ENCODE measurements at regions not wholly inside any gene's neighbourhood (a gene's known extent, or its start where the extent isn't known, plus 50 kb on each side); places are given as distances from the start of the nearest gene placed in this dataset.

DNA sequence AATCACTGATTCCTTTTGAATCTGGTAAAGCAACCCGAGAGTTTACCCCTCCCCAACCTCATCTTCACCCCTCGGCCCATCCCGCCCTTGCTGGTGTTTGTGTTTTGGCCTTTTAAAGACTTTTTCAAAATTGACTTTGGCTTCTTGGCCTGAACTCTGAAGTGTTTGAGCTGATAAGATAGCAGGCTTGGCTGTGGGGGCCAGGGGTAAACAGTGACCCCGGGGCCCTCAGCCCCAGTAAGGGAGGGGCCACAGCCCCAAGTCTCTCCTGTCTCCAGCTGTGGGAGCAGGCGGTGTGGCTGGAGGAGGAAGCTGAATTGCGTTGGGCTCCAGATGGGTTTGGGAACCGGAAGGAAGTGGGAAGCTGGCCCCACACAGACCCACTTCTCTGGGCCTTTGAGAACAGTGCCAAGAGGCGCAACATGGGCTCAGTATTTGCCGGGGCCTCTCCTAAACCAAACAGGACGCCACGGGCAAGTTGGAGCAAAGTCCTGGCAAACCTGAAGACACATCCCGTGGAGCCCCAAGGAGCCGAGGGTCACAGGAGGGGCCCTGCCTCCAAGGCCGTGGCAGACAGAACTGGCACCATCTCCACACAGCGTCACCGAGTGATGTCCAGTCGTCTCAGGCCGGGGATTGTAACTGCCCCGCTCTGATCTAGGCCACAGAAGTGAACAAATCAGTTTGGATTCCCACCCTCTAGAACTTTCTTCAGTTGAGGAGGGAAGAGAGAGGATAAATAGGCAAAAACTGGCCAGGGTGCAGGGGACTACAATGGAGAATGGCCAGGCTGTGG, 54.3 kb upstream of the PTPN1 start:
- H3K4me3 Mint-ChIP-seq, result no peak overlapping the region
- POLR2A ChIA-PET, result interaction anchor here (0.8 to 0.9 kb wide), 2 partner anchors 264 to 265 kb away, joined by 3 to 5 read pairs; partner anchors contain the start of gene CEBPB
- H3K9me3 Mint-ChIP-seq, result no peaks in the 10 kb centered on the region
- no peak for ATAC-seq
- peaks cover 6 to 14% (median 11%) of the 10 kb centered on the region in 4 donors for H3K4me1 Mint-ChIP-seq
- peak overlapping the region in 1 of 10 donors; percentile 50 for H3K27ac Mint-ChIP-seq
- peaks cover 7 to 38% (median 24%) of the 10 kb centered on the region in 5 donors for H3K27me3 Mint-ChIP-seq
- H3K36me3 Mint-ChIP-seq, result no peaks in the 10 kb centered on the region
- DNase-seq, result no peak

DNA sequence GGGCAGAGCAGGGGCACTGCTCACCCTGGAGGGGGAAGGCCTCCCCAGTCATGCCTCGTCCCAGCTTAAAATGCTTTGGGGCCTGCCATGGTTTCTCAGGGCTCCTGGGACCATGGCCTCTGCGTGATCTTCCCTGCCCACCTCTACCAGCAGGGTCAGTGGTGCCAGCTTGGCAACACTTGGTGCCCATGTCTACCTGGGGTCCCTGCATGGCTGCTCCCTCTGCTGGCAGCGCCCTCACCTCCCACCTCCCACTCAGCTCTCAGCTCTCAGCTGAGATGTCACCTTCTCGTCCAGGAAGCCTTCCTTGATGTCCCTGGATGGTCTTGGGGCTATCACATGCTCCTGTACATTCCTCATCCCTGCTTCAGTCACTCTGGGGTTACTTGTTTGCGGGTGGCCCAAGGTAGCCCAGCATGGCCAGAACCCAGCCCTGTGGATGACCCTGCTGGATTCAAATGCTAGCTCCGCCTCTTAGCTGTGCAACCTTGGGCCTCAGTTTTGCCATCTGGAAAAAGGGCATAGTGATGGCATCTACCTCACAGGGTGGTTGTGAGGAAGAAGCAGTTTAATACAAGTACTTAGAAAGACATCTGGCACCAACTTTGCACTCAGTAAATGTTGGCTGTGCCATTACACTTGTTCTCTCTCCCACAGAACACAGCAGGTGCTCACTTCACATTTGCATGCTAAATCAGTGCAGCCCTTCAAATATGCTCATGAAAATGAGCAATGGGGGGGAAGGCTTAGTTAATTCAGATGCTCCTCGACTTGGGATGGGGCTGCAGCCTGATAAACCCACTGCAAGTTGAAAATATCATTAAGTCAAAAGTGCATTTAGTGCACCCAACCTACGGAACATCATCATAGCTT, 53.5 kb upstream of the PTPN1 start:
- peaks cover 2 to 7% (median 4%) of the 10 kb centered on the region in 4 donors for H3K4me1 Mint-ChIP-seq
- DNase-seq, result no peak
- no peaks in the 10 kb centered on the region for H3K36me3 Mint-ChIP-seq
- no peak overlapping the region for H3K27ac Mint-ChIP-seq
- H3K27me3 Mint-ChIP-seq, result peaks cover 6 to 32% (median 18%) of the 10 kb centered on the region in 5 donors
- H3K4me3 Mint-ChIP-seq, result no peak overlapping the region
- H3K9me3 Mint-ChIP-seq, result no peaks in the 10 kb centered on the region
- no peak for ATAC-seq
- POLR2A ChIA-PET, result no interaction called here

DNA sequence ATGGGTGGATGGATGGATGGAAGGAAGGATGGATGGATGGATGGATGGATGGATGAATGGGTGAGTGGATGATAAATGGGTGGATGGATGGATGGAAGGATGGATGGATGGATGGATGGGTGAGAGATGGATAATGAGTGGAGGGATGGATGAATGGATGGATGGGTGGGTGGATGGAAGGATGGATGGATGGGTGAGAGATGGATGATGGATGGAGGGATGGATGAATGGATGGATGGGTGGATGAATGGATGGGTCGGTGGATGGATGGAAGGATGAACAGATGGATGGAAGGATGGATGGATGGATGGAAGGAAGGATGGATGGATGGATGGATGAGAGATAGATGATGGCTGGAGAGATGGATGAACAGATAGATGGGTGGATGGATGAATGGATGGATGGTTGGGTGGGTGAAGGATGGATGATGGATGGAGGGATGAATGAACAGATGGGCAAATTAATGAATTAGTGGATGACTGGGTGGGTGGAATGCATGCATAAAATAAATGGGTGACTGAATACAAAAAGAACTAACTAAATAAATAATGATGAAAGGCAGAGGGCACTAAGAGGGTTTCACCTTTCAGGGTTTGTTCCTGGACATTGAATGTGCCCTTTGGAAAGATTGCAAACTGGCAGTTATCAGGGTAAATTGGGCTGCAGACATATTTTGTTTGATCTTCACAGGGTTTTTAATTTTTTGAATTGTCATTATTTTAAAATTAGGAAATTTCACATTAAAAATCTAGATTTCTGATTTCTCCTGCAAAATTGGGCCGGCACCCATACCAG, 50.9 kb upstream of the PTPN1 start:
- Mint-ChIP-seq H3K36me3 (no peaks in the 10 kb centered on the region), H3K27me3 (peaks cover 4 to 17% (median 14%) of the 10 kb centered on the region in 5 donors), H3K4me3 (no peak overlapping the region), H3K4me1 (peaks cover 0 to 10% (median 3%) of the 10 kb centered on the region in 4 donors), H3K9me3 (no peaks in the 10 kb centered on the region), H3K27ac (peak overlapping the region in 1 of 10 donors; percentile 16)
- POLR2A ChIA-PET, result no interaction called here
- no peak for ATAC-seq
- DNase-seq, result no peak

DNA sequence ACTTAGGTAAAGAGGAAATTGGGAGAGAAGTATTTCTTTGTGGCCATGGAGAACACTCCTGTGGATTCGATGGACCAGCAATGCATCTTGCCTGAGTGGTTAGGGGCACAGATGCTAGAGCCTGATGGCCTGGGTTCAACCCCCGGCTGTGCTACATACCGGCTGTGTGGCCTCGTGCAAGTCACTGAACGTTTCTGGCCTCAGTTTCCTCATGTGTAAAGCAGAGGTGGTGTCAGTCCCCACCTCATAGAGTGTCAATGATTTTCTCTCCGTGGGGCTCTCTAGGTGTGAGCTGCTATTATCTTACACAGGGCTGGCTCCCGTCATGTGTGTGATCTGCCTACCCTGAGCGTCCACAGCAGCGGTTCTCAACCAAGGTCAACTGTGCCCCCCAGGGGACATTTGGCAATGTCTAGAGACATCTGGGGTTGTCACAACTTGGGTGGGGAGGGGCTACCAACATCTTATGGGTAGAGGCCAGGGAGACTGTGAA, 50.0 kb upstream of the PTPN1 start:
- Mint-ChIP-seq H3K27me3 (peaks cover 4 to 16% (median 9%) of the 10 kb centered on the region in 5 donors), H3K4me1 (peaks cover 0 to 18% (median 5%) of the 10 kb centered on the region in 4 donors), H3K4me3 (no peak overlapping the region), H3K36me3 (no peaks in the 10 kb centered on the region), H3K27ac (no peak overlapping the region), H3K9me3 (no peaks in the 10 kb centered on the region)
- ATAC-seq (no peak), DNase-seq (no peak)
- POLR2A ChIA-PET, result interaction anchor here (1.0 kb wide), 1 partner anchor 268 kb away, joined by 5 read pairs; no protein-coding TSS in a partner anchor
